ENCODE measurements at regions not wholly inside any gene's neighbourhood (a gene's known extent, or its start where the extent isn't known, plus 50 kb on each side); places are given as distances from the start of the nearest gene placed in this dataset.

DNA sequence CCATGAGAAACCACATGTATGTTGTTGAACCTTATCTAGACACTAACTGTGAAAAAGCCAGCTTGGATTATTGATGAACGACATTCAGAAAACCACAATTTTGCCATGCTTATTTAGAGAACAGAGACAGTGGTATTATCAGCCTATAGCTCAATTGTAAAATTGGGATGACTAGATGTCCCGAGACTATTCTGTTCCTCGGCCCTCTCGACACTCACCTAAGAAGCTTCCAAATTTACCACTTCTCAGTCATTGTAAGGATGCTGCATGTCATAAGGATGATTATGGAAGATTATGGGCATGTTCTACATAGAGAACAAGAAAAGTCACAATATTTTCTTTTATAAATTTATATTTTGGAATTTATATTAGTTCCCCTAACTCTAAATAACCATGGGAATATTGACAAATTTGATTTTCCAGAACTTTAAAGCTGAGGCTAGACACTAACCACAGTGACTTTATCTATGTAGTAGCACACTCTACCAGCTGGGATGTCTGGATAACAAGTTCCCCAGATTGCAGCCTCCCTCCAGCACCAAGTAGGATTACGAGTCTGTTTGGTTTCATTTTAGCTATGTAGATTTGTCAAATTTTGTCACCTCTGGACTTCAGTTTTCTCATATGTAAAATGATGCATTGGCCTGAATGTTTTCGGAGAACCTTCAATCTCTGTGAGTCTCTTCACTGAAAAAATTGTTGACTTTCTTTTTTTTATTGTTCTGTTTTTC lies 513.6 kb downstream of the IRS2 start:
- TF ChIP-seq ZFX (IDR thresholded peaks at IDR 0.05) = no peak
- TF ChIP-seq, protein P1, sequence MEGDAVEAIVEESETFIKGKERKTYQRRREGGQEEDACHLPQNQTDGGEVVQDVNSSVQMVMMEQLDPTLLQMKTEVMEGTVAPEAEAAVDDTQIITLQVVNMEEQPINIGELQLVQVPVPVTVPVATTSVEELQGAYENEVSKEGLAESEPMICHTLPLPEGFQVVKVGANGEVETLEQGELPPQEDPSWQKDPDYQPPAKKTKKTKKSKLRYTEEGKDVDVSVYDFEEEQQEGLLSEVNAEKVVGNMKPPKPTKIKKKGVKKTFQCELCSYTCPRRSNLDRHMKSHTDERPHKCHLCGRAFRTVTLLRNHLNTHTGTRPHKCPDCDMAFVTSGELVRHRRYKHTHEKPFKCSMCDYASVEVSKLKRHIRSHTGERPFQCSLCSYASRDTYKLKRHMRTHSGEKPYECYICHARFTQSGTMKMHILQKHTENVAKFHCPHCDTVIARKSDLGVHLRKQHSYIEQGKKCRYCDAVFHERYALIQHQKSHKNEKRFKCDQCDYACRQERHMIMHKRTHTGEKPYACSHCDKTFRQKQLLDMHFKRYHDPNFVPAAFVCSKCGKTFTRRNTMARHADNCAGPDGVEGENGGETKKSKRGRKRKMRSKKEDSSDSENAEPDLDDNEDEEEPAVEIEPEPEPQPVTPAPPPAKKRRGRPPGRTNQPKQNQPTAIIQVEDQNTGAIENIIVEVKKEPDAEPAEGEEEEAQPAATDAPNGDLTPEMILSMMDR (conservative IDR thresholded peaks at IDR 0.05) = no peak
